HK-2 (cell line): ENCODE measurements at regions not wholly inside any gene's neighbourhood (a gene's known extent, or its start where the extent isn't known, plus 50 kb on each side); places are given as distances from the start of the nearest gene placed in this dataset.
"Not testable (repeated sequence)": the region's sequence is repeated elsewhere in the genome, so short reads cannot be mapped to it uniquely, and the experiment has no call there.

ENCODE experiments used
- DNase-seq: peaks from one replicate; pipeline ENCODE4 v3.0.0-alpha.2; 2018; ENCODE audit not compliant: unreplicated experiment

GRCh38 chr1:229133151-229133550, 137.8 kb upstream of the RAB4A start:
- no peak for DNase-seq

- no peak for DNase-seq
Observed at GRCh38 chr1:229133811-229134210, 137.1 kb upstream of the RAB4A start.

GRCh38 chr1:229134381-229135217, 136.3 kb upstream of the RAB4A start:
- DNase-seq, result not testable (repeated sequence)

- DNase-seq, result no peak
Observed at GRCh38 chr1:229135773-229136172, 135.1 kb upstream of the RAB4A start.

- DNase-seq, result no peak
Observed at GRCh38 chr1:229136822-229137221, 134.1 kb upstream of the RAB4A start.

- DNase-seq, result no peak
Observed at GRCh38 chr1:229137271-229137670, 133.6 kb upstream of the RAB4A start.

GRCh38 chr1:229138058-229138457, 132.9 kb upstream of the RAB4A start:
- DNase-seq, result no peak

- no peak for DNase-seq
Observed at GRCh38 chr1:229139331-229140118, 131.4 kb upstream of the RAB4A start.

GRCh38 chr1:229140119-229140396, 130.9 kb upstream of the RAB4A start:
- DNase-seq, result no peak

GRCh38 chr1:229141271-229141670, 129.6 kb upstream of the RAB4A start:
- no peak for DNase-seq

GRCh38 chr1:229141689-229142377, 129.1 kb upstream of the RAB4A start:
- DNase-seq, result no peak

- DNase-seq, result no peak
Observed at GRCh38 chr1:229142471-229142870, 128.4 kb upstream of the RAB4A start.

GRCh38 chr1:229146647-229147046, 124.3 kb upstream of the RAB4A start:
- DNase-seq, result no peak

- DNase-seq, result no peak
Observed at GRCh38 chr1:229147072-229147471, 123.8 kb upstream of the RAB4A start.

GRCh38 chr1:229148041-229148671, 122.8 kb upstream of the RAB4A start:
- DNase-seq, result no peak

GRCh38 chr1:229148743-229149142, 122.2 kb upstream of the RAB4A start:
- no peak for DNase-seq

GRCh38 chr1:229149435-229149834, 121.5 kb upstream of the RAB4A start:
- DNase-seq, result no peak

GRCh38 chr1:229150518-229150917, 120.4 kb upstream of the RAB4A start:
- DNase-seq, result no peak

- not testable (repeated sequence) for DNase-seq
Observed at GRCh38 chr1:229151412-229151811, 119.5 kb upstream of the RAB4A start.

- DNase-seq, result no peak
Observed at GRCh38 chr1:229152311-229152710, 118.6 kb upstream of the RAB4A start.

GRCh38 chr1:229153955-229154548, 116.9 kb upstream of the RAB4A start:
- no peak for DNase-seq

- no peak for DNase-seq
Observed at GRCh38 chr1:229154811-229155210, 116.1 kb upstream of the RAB4A start.
